Caco-2 (cell line): ENCODE measurements at regions not wholly inside any gene's neighbourhood (a gene's known extent, or its start where the extent isn't known, plus 50 kb on each side); places are given as distances from the start of the nearest gene placed in this dataset.

Experiments
- BruUV-seq: library from RNA; stranded (reverse); fragments of 400-500 nt; replicated peaks from 2 replicates; lab custom pipeline; 2021; lab: Mats Ljungman, UMichigan
- CTCF ChIA-PET: fragments of 300-600 bp; sonication (Branson Sonifier 250); formaldehyde crosslinking; loops from one replicate; lab custom pipeline; 2022; ENCODE audit warnings: antibody characterized with exemption; lab: Charles Lee
- POLR2A ChIA-PET: fragments of 300-600 bp; sonication (Branson Sonifier 250); formaldehyde crosslinking; loops from one replicate; lab custom pipeline; 2022; ENCODE audit warnings: antibody characterized with exemption; lab: Charles Lee
- DNase-seq, 2 experiments: peaks; one replicate each; pipeline versions ENCODE4 v3.0.0 to v3.0.0-alpha.2; 2020 to 2022
- H3K27me3 ChIP-seq: replicated peaks from 2 replicates; pipeline ENCODE4 v1.6.0; 2011; ENCODE audit warnings: low read length; ENCODE audit not compliant: control insufficient read depth, insufficient read depth
- H3K36me3 ChIP-seq: 2 replicates; pipeline ENCODE4 v1.5.1; 2011; ENCODE audit warnings: low read length; ENCODE audit not compliant: control insufficient read depth, insufficient read depth
- H3K4me1 ChIP-seq: fragments of 250-450 bp; sonication (Bioruptor Pico); 2 replicates; pipeline ENCODE4 v1.5.1; 2020; ENCODE audit warnings: mild to moderate bottlenecking
- H3K4me3 ChIP-seq: 2 replicates; pipeline ENCODE4 v1.5.1; 2011; ENCODE audit warnings: low read depth, mild to moderate bottlenecking, control low read depth, low read length
- H3K9me3 ChIP-seq: fragments of 250-450 bp; sonication (Bioruptor Pico); 2 replicates; pipeline ENCODE4 v1.5.1; 2020; ENCODE audit warnings: mild to moderate bottlenecking, moderate library complexity
- H3K27ac Mint-ChIP-seq: one replicate; pipeline ENCODE4 v1.8.0; 2022; ENCODE audit warnings: mixed read lengths; ENCODE audit not compliant: unreplicated experiment
- H3K27me3 Mint-ChIP-seq: one replicate; pipeline ENCODE4 v1.8.0; 2022; ENCODE audit warnings: mixed read lengths; ENCODE audit not compliant: insufficient read depth, unreplicated experiment
- H3K36me3 Mint-ChIP-seq: one replicate; pipeline ENCODE4 v1.8.0; 2022; ENCODE audit warnings: mild to moderate bottlenecking, mixed read lengths; ENCODE audit not compliant: insufficient read depth, unreplicated experiment
- H3K4me1 Mint-ChIP-seq: one replicate; pipeline ENCODE4 v1.8.0; 2022; ENCODE audit warnings: low read depth, mixed read lengths; ENCODE audit not compliant: unreplicated experiment
- H3K4me3 Mint-ChIP-seq: one replicate; pipeline ENCODE4 v1.8.0; 2022; ENCODE audit warnings: mild to moderate bottlenecking, moderate library complexity, mixed read lengths; ENCODE audit not compliant: unreplicated experiment
- H3K9me3 Mint-ChIP-seq: one replicate; pipeline ENCODE4 v1.8.0; 2022; ENCODE audit warnings: mixed read lengths; ENCODE audit not compliant: unreplicated experiment
- CTCF ChIP-seq, 2 experiments: fragments of 200-600 bp in 1 of 2; IDR thresholded peaks; 1 replicate in 1 of 2; 2 replicates in 1 of 2; pipeline versions ENCODE4 v1.5.1 to v1.8.0; 2011 to 2022; ENCODE audit warnings: antibody characterized with exemption in 1 of 2, control low read depth in 1 of 2, inconsistent platforms in 1 of 2, low read depth in 1 of 2, low read length in 1 of 2, mild to moderate bottlenecking in 1 of 2, moderate library complexity in 1 of 2; ENCODE audit not compliant: insufficient read depth in 1 of 2, severe bottlenecking in 1 of 2, unreplicated experiment in 1 of 2
- intact Hi-C: fragments of 100-400 bp; cut with micrococcal nuclease; formaldehyde crosslinking; loops from one replicate; pipeline ENCODE4 v1.10.0; 2022; ENCODE audit not compliant: unreplicated experiment

DNA sequence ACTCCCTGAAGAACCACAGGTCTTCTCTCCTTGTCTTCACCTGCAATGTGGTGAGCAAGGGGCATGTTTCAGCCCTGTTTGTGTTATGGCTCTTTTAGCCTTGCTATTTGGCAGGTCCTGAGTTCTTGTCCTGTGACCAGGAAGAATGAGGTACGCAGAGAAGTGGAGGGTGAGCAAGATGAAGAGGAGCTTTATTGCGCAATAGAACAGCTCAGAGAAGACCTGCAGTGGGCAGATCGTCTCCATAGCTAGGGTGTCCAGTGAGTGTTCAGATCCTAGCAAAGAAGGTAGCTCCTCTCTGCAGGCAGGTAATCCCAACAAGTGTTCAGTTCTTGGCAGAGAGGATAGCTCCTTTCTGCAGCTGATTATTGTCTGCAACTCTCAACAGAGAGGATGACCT lies 672.9 kb downstream of the SH3BGRL start:
- no peak for DNase-seq
- no peaks in the 10 kb centered on the region for H3K36me3 Mint-ChIP-seq
- H3K27me3 ChIP-seq: no peaks in the 10 kb centered on the region
- no peaks in the 10 kb centered on the region for H3K4me1 Mint-ChIP-seq
- TF ChIP-seq CTCF (IDR thresholded peaks at IDR 0.05; ENCODE audit: insufficient read depth in 1 of 2, low read depth in 1 of 2, low read length in 1 of 2, severe bottlenecking in 1 of 2, unreplicated experiment in 1 of 2): no peak
- H3K9me3 Mint-ChIP-seq: no peaks in the 10 kb centered on the region
- POLR2A ChIA-PET: no interaction called here
- H3K4me3 Mint-ChIP-seq: no peak overlapping the region
- intact Hi-C loops: no loop called here
- no peaks in the 10 kb centered on the region for H3K4me1 ChIP-seq
- no peak overlapping the region for H3K27ac Mint-ChIP-seq
- H3K9me3 ChIP-seq: no peaks in the 10 kb centered on the region
- no TSS peak for BruUV-seq
- no peaks in the 10 kb centered on the region for H3K27me3 Mint-ChIP-seq
- H3K36me3 ChIP-seq: no peaks in the 10 kb centered on the region
- CTCF ChIA-PET: no interaction called here
- no peak overlapping the region for H3K4me3 ChIP-seq

DNA sequence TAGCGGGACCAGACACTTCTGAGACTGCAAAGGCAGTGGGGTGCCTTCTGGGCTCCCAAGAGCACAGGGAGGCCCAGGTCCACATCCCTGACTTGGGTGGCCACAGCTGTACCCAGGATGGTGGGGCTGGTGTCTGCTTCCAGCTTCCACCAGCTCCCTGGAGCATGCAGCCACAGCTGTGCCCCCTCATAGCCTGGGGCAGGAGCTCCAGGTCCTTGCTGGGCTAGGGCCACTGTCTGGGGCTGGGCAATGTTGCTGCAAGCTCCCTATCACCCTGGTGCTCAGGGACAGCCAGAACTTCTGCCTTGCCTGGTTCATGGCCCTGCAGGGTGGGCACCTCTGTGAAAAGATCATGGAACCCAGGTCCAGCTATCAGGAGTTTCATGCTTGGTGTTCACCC lies 673.9 kb downstream of the SH3BGRL start:
- no peak for TF ChIP-seq CTCF (IDR thresholded peaks at IDR 0.05; ENCODE audit: insufficient read depth in 1 of 2, low read depth in 1 of 2, low read length in 1 of 2, severe bottlenecking in 1 of 2, unreplicated experiment in 1 of 2)
- intact Hi-C loops: no loop called here
- Histone ChIP-seq H3K36me3 (no peaks in the 10 kb centered on the region), H3K4me1 (no peaks in the 10 kb centered on the region), H3K9me3 (no peaks in the 10 kb centered on the region), H3K4me3 (no peak overlapping the region), H3K27me3 (no peaks in the 10 kb centered on the region)
- Mint-ChIP-seq H3K27ac (no peak overlapping the region), H3K27me3 (no peaks in the 10 kb centered on the region), H3K36me3 (no peaks in the 10 kb centered on the region), H3K4me1 (no peaks in the 10 kb centered on the region), H3K9me3 (no peaks in the 10 kb centered on the region), H3K4me3 (no peak overlapping the region)
- ChIA-PET POLR2A (no interaction called here), CTCF (no interaction called here)
- DNase-seq: no peak
- no TSS peak for BruUV-seq

DNA sequence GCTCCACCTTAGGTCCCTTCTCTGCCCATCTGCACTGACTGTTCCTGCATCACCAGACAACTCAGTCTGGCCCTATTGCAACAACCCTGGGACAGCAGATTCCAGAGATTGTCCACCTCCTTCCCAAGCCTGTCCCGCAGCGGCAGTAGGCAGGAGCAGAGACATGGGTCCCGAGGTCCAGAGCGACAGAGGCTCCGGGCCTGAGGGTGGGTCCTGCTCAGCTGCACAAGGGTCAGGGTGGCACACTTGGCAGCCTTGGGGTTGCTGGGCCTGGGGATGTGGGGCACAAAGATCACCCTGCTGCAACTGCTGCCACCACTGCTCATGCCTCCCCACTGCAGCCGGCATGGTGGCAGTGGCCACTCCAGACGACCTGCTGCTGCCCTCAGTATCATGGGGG lies 674.5 kb downstream of the SH3BGRL start:
- TF ChIP-seq CTCF (IDR thresholded peaks at IDR 0.05; ENCODE audit: insufficient read depth in 1 of 2, low read depth in 1 of 2, low read length in 1 of 2, severe bottlenecking in 1 of 2, unreplicated experiment in 1 of 2): no peak
- Histone ChIP-seq H3K36me3 (no peaks in the 10 kb centered on the region), H3K4me1 (no peaks in the 10 kb centered on the region), H3K4me3 (no peak overlapping the region), H3K9me3 (no peaks in the 10 kb centered on the region), H3K27me3 (no peaks in the 10 kb centered on the region)
- CTCF ChIA-PET: no interaction called here
- DNase-seq: no peak
- Mint-ChIP-seq H3K36me3 (no peaks in the 10 kb centered on the region), H3K4me3 (no peak overlapping the region), H3K9me3 (no peaks in the 10 kb centered on the region), H3K27ac (no peak overlapping the region), H3K4me1 (no peaks in the 10 kb centered on the region), H3K27me3 (no peaks in the 10 kb centered on the region)
- no TSS peak for BruUV-seq
- intact Hi-C loops: no loop called here
- POLR2A ChIA-PET: no interaction called here
